Head of caudate nucleus (tissue), 42 donors: ENCODE measurements at regions not wholly inside any gene's neighbourhood (a gene's known extent, or its start where the extent isn't known, plus 50 kb on each side); places are given as distances from the start of the nearest gene placed in this dataset.
"Not testable (repeated sequence)": the region's sequence is repeated elsewhere in the genome, so short reads cannot be mapped to it uniquely, and the experiment has no call there.

ENCODE experiments used
- DNase-seq, 42 donors: peaks; one replicate each; pipeline versions ENCODE4 v3.0.0 to v3.0.0-alpha.2; 2020 to 2021; ENCODE audit warnings: mixed read lengths in 7 of 42
- intact Hi-C: fragments of 100-400 bp; cut with DNase I; formaldehyde crosslinking; loops from one replicate; pipeline ENCODE4 v1.15.0; 2022

DNA sequence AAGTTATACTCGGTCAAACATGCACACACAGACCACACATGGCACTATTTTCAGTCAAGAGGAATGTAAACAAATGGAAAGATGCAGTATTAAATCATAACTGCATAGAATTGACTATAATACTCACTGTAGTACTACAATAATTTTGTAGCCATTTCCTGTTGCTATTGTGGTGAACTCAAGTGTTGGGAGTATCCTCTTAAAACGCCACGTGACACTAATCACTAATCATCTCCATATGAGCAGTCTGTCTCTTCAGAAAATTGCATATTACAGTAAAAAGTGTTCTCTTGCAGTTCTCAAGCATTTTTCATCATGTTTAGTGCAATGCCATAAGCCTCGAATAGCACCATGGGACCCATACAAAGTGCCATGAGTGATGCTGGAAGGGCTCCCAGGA lies 258.7 kb upstream of the ID4 start:
- no peak for DNase-seq
- intact Hi-C loops: no loop called here

DNA sequence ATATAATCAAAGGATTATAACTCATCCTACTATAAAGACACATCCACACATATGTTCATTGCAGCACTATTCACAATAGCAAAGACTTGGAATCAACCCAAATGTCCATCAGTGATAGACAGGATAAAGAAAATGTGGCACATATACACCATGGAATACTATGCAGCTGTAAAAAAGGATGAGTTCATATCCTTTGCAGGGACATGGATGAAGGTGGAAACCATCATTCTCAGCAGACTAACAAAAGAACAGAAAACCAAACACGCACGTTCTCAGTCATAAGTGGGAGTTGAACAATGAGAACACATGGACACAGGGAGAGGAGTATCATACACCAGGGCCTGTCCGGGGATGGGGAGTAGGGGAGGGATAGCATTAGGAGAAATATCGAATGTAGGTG lies 253.0 kb upstream of the ID4 start:
- DNase-seq, intact Hi-C loops: not testable (repeated sequence)

DNA sequence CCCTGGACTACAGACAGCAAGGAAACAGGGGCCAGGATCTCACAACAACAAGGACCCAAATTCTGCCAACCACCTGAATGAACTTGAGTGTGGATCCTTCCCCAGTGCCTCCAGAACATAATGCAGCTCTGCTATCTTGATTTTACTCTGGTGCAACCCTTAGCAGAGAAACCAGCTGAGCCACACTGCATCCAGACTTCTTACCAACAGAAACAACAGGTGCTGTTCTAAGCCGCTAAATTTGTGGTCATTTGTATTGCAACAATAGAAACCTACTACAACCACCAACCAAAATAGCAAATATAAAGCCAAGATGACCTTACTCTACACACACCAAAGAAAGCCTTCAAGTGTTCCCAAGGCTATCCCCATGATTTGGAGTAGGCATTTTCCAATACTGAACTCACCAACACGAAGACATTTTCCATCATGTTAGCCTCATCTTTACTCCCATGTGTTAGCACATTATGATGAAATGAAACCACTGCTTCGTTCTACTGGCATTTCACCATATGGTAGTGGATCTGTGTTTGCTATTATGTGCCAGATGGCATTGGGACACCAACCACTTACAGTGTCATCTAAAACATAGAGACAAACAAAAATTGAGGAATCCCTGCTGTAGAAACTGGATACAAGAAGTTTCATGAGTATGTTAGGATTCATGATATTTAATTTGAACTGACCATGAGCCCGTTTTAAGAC lies 249.8 kb upstream of the ID4 start:
- intact Hi-C loops: no loop called here

GRCh38 chr6:19590501-19591131 lies 246.6 kb upstream of the ID4 start:
- no peak for DNase-seq

More for the DNA sequence above, 249.8 kb upstream of the ID4 start:
- no peak for DNase-seq

GRCh38 chr6:19597809-19598320 lies 239.3 kb upstream of the ID4 start:
- intact Hi-C loops: no loop called here
- DNase-seq: no peak

More at GRCh38 chr6:19590501-19591131, 246.6 kb upstream of the ID4 start:
- intact Hi-C loops: no loop called here

GRCh38 chr6:19599796-19600464 lies 237.2 kb upstream of the ID4 start:
- intact Hi-C loops: no loop called here
- peak in 1 of 42 donors; percentile 7 for DNase-seq

- peak in 5 of 42 donors; percentile 6 to 52 (median 19) for DNase-seq
- intact Hi-C loops: no loop called here
Observed at GRCh38 chr6:19602434-19603013, 234.6 kb upstream of the ID4 start.

DNA sequence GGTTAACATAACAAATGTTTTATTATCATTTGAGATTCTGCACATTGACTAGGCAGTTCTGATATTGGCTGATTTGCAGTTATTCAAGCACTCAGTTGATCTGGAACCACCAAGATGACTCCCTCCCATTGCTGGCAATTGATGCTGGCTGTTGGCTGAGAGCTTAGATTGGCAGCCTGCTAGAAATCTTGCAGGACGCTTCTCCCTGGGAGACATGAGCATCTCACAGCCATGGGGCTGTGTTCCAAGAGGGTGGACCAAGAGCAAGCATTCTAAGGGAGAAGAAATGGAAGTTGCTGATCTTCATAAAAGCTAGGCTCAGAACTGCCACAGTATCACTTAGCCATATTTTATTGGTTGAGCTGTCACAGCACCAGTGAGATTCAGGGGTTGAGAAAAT lies 233.4 kb upstream of the ID4 start:
- intact Hi-C loops: no loop called here
- DNase-seq: peak in 2 of 42 donors; percentile 8 to 10

- intact Hi-C loops: no loop called here
- no peak for DNase-seq
Observed at GRCh38 chr6:19605624-19606023, 231.5 kb upstream of the ID4 start.

DNA sequence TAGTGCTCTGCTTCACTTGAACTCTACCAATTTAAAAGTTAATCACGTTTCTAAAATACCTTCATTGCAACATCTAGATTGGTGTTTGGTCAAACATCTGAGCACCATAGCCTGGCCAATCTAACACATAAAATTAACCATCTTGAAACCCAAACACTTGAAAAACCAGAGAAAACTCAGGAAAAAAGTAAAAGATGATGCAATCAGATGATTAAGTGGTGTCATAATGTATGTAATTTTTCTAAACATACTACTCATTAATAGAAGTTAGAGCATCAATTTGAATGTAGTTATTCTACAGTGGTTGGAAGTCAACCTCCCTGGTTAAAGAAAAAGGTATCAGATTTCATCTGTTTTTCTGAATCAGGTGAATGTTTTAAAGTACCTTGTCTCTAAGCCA lies 228.6 kb upstream of the ID4 start:
- intact Hi-C loops: no loop called here
- DNase-seq: no peak

DNA sequence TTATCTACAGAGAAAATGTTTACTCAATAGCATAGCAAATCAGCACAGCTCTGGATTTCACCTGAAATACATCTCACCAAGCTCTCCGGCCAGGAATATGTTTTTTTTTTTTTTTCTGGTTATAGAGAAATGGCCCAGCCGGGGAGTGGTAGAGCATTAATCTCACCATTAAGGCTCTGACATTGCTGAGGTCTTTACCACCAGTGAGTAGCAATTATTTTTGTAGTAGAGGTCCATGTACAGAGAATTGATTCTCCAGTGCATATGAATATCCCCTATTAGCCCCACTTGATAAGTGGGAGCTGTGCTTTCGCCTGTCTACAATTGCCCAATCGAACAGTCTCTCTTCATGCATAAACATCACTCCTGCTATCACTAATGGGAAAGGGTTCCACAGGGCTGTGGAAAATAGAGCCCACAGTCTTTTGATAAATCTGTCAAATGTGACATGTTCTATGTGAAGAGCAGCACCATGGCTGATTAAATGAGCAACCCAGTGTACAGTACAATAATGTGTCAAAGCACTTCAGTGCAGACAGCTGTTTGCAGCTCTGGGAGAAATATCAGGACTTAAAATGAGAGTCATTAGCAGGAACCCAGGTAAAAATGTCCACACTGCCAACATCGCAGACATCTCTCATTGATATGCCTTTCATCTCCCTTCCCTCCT lies 227.1 kb upstream of the ID4 start:
- no peak for DNase-seq
- intact Hi-C loops: no loop called here

DNA sequence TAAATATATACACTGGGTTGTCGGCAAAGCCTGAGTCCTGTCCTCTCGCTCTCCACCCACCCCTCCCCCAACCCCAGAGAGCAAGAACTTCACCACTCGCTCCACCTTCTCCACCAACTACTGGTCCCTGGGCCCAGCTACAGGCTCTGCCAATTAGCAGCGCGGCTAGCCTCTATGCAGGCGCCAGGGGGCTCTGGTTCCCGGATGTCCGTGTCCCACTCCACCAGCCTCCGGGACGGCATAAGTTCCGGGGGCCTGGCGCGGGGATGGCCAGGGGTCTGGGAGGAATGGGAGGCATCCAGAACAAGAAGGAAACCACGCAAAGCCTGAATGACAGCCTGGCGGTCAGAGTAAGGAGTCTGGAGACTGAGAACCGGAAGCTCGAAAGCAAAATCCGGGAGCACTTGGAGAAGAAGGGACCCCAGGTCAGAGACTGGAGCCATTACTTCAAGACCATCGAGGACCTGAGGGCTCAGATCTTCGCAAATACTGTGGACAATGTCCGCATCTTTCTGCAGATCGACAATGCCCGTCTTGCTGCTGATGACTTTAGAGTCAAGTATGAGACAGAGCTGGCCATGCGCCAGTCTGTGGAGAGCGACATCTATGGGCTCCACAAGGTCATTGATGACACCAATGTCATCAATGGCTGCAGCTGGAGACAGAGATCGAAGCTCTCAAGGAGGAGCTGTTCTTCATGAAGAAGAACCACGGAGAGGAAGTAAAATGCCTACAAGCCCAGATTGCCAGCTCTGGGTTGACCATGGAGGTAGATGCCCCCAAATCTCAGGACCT lies 224.3 kb upstream of the ID4 start:
- intact Hi-C loops: not testable (repeated sequence)

GRCh38 chr6:19613678-19614077 lies 223.5 kb upstream of the ID4 start:
- intact Hi-C loops: no loop called here

More for the DNA sequence above, 224.3 kb upstream of the ID4 start:
- DNase-seq: not testable (repeated sequence)

GRCh38 chr6:19616022-19616421 lies 221.1 kb upstream of the ID4 start:
- no peak for DNase-seq
- intact Hi-C loops: no loop called here

More at GRCh38 chr6:19613678-19614077, 223.5 kb upstream of the ID4 start:
- no peak for DNase-seq

GRCh38 chr6:19632230-19632629 lies 204.9 kb upstream of the ID4 start:
- no peak for DNase-seq
- intact Hi-C loops: no loop called here

DNA sequence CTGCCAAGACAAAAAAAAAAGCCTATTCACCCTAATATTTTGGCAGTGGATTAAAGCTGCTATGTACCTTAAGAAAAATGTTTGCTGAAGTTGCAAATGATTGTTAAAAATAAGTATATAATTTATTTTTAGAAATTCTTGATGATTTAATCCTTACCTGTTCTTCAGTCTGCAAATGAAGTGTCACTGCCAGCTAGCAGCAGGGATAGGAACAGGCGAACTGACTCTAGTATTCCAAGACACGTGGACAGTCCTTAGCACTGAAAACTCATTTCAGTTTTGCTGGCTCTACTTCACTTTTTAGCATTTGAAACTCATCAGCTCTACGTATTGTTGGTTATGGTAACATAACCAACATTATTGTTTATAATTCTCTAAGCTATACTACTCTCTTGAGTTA lies 204.4 kb upstream of the ID4 start:
- intact Hi-C loops: no loop called here
- peak in 9 of 42 donors; percentile 1 to 60 (median 21) for DNase-seq

DNA sequence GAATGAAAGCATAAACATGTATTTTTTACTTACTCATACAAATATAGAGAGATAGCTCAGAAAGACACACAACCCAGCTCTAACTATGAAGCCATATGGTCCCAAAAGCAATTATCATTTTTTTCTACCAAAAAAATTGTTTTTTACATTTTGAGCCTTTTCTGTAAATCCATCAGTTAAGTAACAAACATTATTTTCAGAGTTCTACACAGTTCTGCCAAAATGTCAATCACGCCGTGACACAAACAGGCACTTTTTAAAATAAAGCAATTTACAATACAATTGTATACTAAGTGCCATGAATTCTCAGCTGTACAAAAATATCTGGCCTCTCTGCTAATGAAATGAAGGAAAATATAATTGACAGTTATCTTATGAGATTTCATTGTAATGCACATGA lies 201.4 kb upstream of the ID4 start:
- DNase-seq: no peak
- intact Hi-C loops: no loop called here

GRCh38 chr6:19637010-19637409 lies 200.2 kb upstream of the ID4 start:
- DNase-seq: no peak
- intact Hi-C loops: no loop called here
